Heart left ventricle (tissue), 16 donors: ENCODE measurements at regions not wholly inside any gene's neighbourhood (a gene's known extent, or its start where the extent isn't known, plus 50 kb on each side); places are given as distances from the start of the nearest gene placed in this dataset.
A peak's percentile ranks its signal among the peaks of the same experiment; 100 is the strongest.
"Not testable (repeated sequence)": the region's sequence is repeated elsewhere in the genome, so short reads cannot be mapped to it uniquely, and the experiment has no call there.

ENCODE experiments used
- ATAC-seq, 4 donors: fragments of 200-7000 bp; cut with Tn5 transposase; one replicate each; pipeline ENCODE4 v1.9.1; 2020 to 2022; ENCODE audit warnings: moderate library complexity in 4 of 4, mild to moderate bottlenecking in 3 of 4, moderate number of reproducible peaks in 1 of 4
- DNase-seq, 5 donors: peaks; one replicate each; pipeline ENCODE4 v3.0.0-alpha.2; 2020
- H3K27ac ChIP-seq, 12 donors: fragments of 200-600 bp; sonication (generic) in 4 of 12; one replicate each; pipeline versions ENCODE4 v1.5.0 to v1.8.0; 2016 to 2022; ENCODE audit warnings: mild to moderate bottlenecking in 2 of 12
- H3K27me3 ChIP-seq, 9 donors: fragments of 200-600 bp; sonication (generic) in 2 of 9; one replicate each; pipeline versions ENCODE4 v1.5.1 to v1.8.0; 2016 to 2022; ENCODE audit warnings: mild to moderate bottlenecking in 3 of 9
- H3K36me3 ChIP-seq, 9 donors: fragments of 200-600 bp; sonication (generic) in 2 of 9; one replicate each; pipeline versions ENCODE4 v1.5.0 to v1.8.0; 2018 to 2022; ENCODE audit warnings: mild to moderate bottlenecking in 2 of 9
- H3K4me1 ChIP-seq, 12 donors: fragments of 200-600 bp; sonication (generic) in 4 of 12; one replicate each; pipeline versions ENCODE4 v1.5.0 to v1.8.0; 2016 to 2022; ENCODE audit warnings: mild to moderate bottlenecking in 3 of 12
- H3K4me3 ChIP-seq, 12 donors: fragments of 200-600 bp; sonication (generic) in 4 of 12; one replicate each; pipeline versions ENCODE4 v1.5.0 to v1.8.0; 2017 to 2022; ENCODE audit warnings: mild to moderate bottlenecking in 9 of 12, moderate library complexity in 4 of 12
- H3K9me3 ChIP-seq, 12 donors: fragments of 200-600 bp; sonication (generic) in 4 of 12; one replicate each; pipeline versions ENCODE4 v1.5.0 to v1.8.0; 2016 to 2022; ENCODE audit warnings: mild to moderate bottlenecking in 1 of 12
- POLR2A ChIP-seq, 2 donors: fragments of 450-650 bp; IDR thresholded peaks; one replicate each; pipeline ENCODE4 v1.6.1; 2017; ENCODE audit warnings: antibody characterized with exemption in 2 of 2, mild to moderate bottlenecking in 2 of 2, moderate library complexity in 2 of 2
- WGBS, 4 donors: extraction: QIAGEN DNeasy Blood & Tissue Kit in 2 of 4; methylation state at CpG; one replicate each; pipeline versions ENCODE4 v1.1.5 to v1.1.7; 2013 to 2018; 5-methylcytosine and 5-hydroxymethylcytosine counted together
- intact Hi-C, 10 donors: fragments of 100-400 bp; cut with DNase I; formaldehyde crosslinking; loops; one replicate each; pipeline versions ENCODE4 v1.11.1 to v1.14.2; 2022
- TF ChIP-seq, protein P1 (sequence below), 12 donors: fragments of 200-600 bp; sonication (generic) in 4 of 12; IDR thresholded peaks; one replicate each; pipeline versions ENCODE4 v1.5.0 to v1.8.0; 2018 to 2022; ENCODE audit warnings: antibody characterized with exemption in 12 of 12, mild to moderate bottlenecking in 5 of 12
- donor health status: ischemic (EF 13 %, LVEDD 7.1; RV severe dilation, severe dysfunction).
- donor health status: healthy with polysubstance abuse.
- donor health status: DM: no; HTN: yes; CAD: no.
- donor health status: DM: no; HTN: no; CAD: no.
- donor health status: ischemic (EF 25% LVEDD 6.9; RV normal size, moderate dysfunction).
- donor health status: ischemic (EF 25% LVEDD 5.7; RV mildly dilated, moderate dysfunction).
- donor health status: healthy.
- donor health status: DM: yes; HTN: yes; CAD: no.
- donor health status: ischemic (EF 35%, LVEDD 5.7; RV mildly dilated, moderate dysfunction).
- donor health status: nonischemic (EF 11% LVEDD 7.7; RV severe dilation, severe dysfunction).
- donor health status: DM: yes; HTN: yes; CAD: no.
- donor health status: PGD.
- donor health status: ischemic (EF 29% LVEDD 5.4; RV normal size, mild dysfunction).
- donor health status: nonischemic (EF 23%, LVEDD 6.1; RV moderate dilation, normal function).

GRCh38 chr5:21471691-21472090 lies 1381.5 kb downstream of the CDH12 start:
- H3K9me3 ChIP-seq, H3K27me3 ChIP-seq, DNase-seq, intact Hi-C loops, ATAC-seq, H3K4me1 ChIP-seq, H3K4me3 ChIP-seq, H3K27ac ChIP-seq: not testable (repeated sequence)
- WGBS, 4 donors = 98 to 100% (median 100%) methylated on average over 1 to 3 of the region's 3 CpGs
- H3K36me3 ChIP-seq = peaks cover 0 to 24% (median 9%) of the 10 kb centered on the region in 9 donors

- TF ChIP-seq, protein P1, sequence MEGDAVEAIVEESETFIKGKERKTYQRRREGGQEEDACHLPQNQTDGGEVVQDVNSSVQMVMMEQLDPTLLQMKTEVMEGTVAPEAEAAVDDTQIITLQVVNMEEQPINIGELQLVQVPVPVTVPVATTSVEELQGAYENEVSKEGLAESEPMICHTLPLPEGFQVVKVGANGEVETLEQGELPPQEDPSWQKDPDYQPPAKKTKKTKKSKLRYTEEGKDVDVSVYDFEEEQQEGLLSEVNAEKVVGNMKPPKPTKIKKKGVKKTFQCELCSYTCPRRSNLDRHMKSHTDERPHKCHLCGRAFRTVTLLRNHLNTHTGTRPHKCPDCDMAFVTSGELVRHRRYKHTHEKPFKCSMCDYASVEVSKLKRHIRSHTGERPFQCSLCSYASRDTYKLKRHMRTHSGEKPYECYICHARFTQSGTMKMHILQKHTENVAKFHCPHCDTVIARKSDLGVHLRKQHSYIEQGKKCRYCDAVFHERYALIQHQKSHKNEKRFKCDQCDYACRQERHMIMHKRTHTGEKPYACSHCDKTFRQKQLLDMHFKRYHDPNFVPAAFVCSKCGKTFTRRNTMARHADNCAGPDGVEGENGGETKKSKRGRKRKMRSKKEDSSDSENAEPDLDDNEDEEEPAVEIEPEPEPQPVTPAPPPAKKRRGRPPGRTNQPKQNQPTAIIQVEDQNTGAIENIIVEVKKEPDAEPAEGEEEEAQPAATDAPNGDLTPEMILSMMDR (IDR thresholded peaks at IDR 0.05) = peak in 10 of 12 donors; percentile 7 to 46 (median 28)
- H3K27me3 ChIP-seq, H3K4me1 ChIP-seq, DNase-seq, H3K9me3 ChIP-seq, intact Hi-C loops, H3K27ac ChIP-seq, H3K4me3 ChIP-seq: not testable (repeated sequence)
- WGBS, 4 donors = 80 to 88% (median 84%) methylated on average over 4 to 6 of the region's 6 CpGs
- peak in 1 of 4 donors; percentile 36 for ATAC-seq
- peaks cover 0 to 34% (median 9%) of the 10 kb centered on the region in 9 donors for H3K36me3 ChIP-seq
Measured at GRCh38 chr5:21469523-21470101, 1383.5 kb downstream of the CDH12 start.

- ATAC-seq, H3K27ac ChIP-seq, H3K4me3 ChIP-seq, H3K27me3 ChIP-seq, intact Hi-C loops, DNase-seq, H3K4me1 ChIP-seq, H3K9me3 ChIP-seq: not testable (repeated sequence)
- H3K36me3 ChIP-seq = peaks cover 0 to 38% (median 16%) of the 10 kb centered on the region in 9 donors
- 93 to 100% (median 100%) methylated on average over 1 to 3 of the region's 5 CpGs for WGBS, 4 donors
Measured at GRCh38 chr5:21467544-21467943, 1385.6 kb downstream of the CDH12 start.

DNA sequence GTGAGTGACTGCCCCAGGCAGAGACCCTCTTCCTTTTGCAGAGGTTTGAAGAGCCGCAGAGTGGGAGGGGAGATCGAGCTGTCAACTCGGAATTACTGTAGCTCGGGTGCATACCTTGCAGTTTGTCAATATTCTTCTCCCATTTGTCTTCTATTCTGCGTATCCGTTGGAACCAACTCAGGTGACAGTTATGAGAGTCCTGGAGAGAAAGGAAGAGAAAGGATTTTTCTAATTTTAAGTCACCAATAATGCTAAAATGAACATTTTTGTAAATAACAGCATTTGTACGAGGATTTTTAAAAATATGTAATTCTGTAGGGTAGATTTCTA lies 1393.4 kb downstream of the CDH12 start:
- H3K27me3 ChIP-seq, ATAC-seq, intact Hi-C loops, DNase-seq, H3K9me3 ChIP-seq: not testable (repeated sequence)
- peaks cover 0 to 26% (median 20%) of the 10 kb centered on the region in 9 donors for H3K36me3 ChIP-seq
- H3K4me1 ChIP-seq = peaks cover 0 to 12% (median 0%) of the 10 kb centered on the region in 12 donors
- H3K27ac ChIP-seq = peak overlapping the region in 11 of 12 donors; percentile 49 to 76 (median 65)
- peak overlapping the region; percentile 49 to 99 (median 80) for H3K4me3 ChIP-seq
- 0% methylated on average over 1 to 2 of the region's 7 CpGs for WGBS, 4 donors

DNA sequence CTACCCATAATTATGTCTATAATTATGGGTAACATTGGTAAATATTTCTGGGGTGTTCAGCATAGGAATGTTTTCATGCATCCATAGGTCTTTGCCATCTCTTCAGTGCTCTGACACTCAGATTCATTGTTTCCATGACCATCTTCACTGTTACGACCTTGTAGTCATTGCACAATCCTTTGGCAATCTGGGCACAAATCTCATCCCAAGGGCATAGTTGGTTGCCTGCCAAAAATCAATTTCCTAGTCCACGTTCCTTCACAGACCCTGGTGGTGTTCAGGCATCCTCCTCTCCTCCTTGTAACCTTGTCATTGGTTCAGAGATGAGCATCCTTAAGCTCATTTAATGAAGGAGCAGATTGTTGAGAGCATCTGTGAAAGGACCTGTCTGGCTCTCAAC lies 1400.7 kb downstream of the CDH12 start:
- H3K27ac ChIP-seq = no peak overlapping the region
- H3K4me1 ChIP-seq = no peaks in the 10 kb centered on the region
- no peaks in the 10 kb centered on the region for H3K27me3 ChIP-seq
- H3K4me3 ChIP-seq = no peak overlapping the region
- ATAC-seq (no peak), DNase-seq (no peak)
- no peaks in the 10 kb centered on the region for H3K36me3 ChIP-seq
- 25 to 34% (median 33%) methylated on average over 2 of the region's 2 CpGs for WGBS, 4 donors
- H3K9me3 ChIP-seq = no peaks in the 10 kb centered on the region
- intact Hi-C loops = no loop called here
- no peak for TF ChIP-seq POLR2A (IDR thresholded peaks at IDR 0.05)
- TF ChIP-seq, protein P1 (IDR thresholded peaks at IDR 0.05) = no peak

DNA sequence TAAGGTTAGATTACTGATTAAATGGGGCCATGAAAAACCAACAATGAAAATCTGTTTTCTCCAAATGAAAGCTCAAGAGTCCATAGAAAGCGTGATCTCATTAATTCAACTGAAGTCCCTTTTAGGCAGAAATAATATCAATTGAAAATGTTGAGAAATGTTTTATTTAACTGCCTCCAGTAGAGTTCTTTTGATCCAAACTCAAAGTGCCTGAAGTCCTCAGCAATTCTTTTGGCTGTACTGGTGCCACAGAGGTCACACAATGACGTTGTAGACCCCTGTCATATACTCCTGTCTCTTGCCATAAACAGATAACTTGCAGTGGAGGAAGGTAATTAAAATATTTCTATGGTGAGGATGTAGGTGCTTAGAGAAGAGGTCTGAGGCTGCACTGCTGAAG lies 1420.5 kb downstream of the CDH12 start:
- no peak overlapping the region for H3K27ac ChIP-seq
- H3K4me1 ChIP-seq = no peaks in the 10 kb centered on the region
- no peak for DNase-seq
- no peaks in the 10 kb centered on the region for H3K27me3 ChIP-seq
- TF ChIP-seq, protein P1 (IDR thresholded peaks at IDR 0.05) = no peak
- TF ChIP-seq POLR2A (IDR thresholded peaks at IDR 0.05) = no peak
- no peaks in the 10 kb centered on the region for H3K36me3 ChIP-seq
- intact Hi-C loops = no loop called here
- no peak for ATAC-seq
- 43 to 52% (median 46%) methylated on average over 2 of the region's 2 CpGs for WGBS, 4 donors
- H3K4me3 ChIP-seq = no peak overlapping the region
- H3K9me3 ChIP-seq = no peaks in the 10 kb centered on the region
